Keratinocyte (primary cell): ENCODE measurements at regions not wholly inside any gene's neighbourhood (a gene's known extent, or its start where the extent isn't known, plus 50 kb on each side); places are given as distances from the start of the nearest gene placed in this dataset.

ENCODE experiments used
- DNase-seq: peaks from one replicate; pipeline ENCODE4 v3.0.0-alpha.2; 2011; ENCODE audit warnings: low read depth, missing footprints, low spot score
- FAIRE-seq: peaks from 2 replicates; lab custom pipeline; 2011; peaks lifted over from hg19 to GRCh38; lab: Jason Lieb, UNC
- H2AFZ ChIP-seq: 2 replicates; pipeline ENCODE4 v1.6.0; 2012; ENCODE audit warnings: low read length, control low read depth, inconsistent platforms; ENCODE audit not compliant: control insufficient read depth
- H3K27ac ChIP-seq: 2 replicates; pipeline ENCODE4 v1.5.1; 2011; ENCODE audit warnings: low read length; ENCODE audit not compliant: control insufficient read depth, insufficient read depth
- H3K27me3 ChIP-seq: 3 replicates; pipeline ENCODE4 v1.6.0; 2011; ENCODE audit warnings: low read length; ENCODE audit not compliant: control insufficient read depth, insufficient read depth; ENCODE audit errors: extremely low read depth
- H3K36me3 ChIP-seq, 2 experiments: 2 replicates in 1 of 2; 3 replicates in 1 of 2; pipeline ENCODE4 v1.5.1; 2011; ENCODE audit warnings: low read length in 2 of 2, mild to moderate bottlenecking in 1 of 2; ENCODE audit not compliant: control insufficient read depth in 2 of 2, insufficient read depth in 2 of 2; ENCODE audit errors: extremely low read depth in 1 of 2
- H3K4me1 ChIP-seq: 3 replicates; pipeline ENCODE4 v1.5.1; 2011; ENCODE audit warnings: low read length; ENCODE audit not compliant: control insufficient read depth, insufficient read depth; ENCODE audit errors: extremely low read depth
- H3K4me2 ChIP-seq: 3 replicates; pipeline ENCODE4 v1.6.0; 2011; ENCODE audit warnings: low read depth, low read length; ENCODE audit not compliant: control insufficient read depth, insufficient read depth; ENCODE audit errors: extremely low read depth
- H3K4me3 ChIP-seq, 3 experiments: fragments of 200-600 bp in 1 of 3; sonication (generic) in 1 of 3; 2 replicates in 2 of 3; 3 replicates in 1 of 3; pipeline ENCODE4 v1.5.1; 2011 to 2016; ENCODE audit warnings: low read length in 3 of 3, mild to moderate bottlenecking in 3 of 3, control low read depth in 2 of 3, inconsistent platforms in 1 of 3, low read depth in 1 of 3, mixed read lengths in 1 of 3, mixed run types in 1 of 3, moderate library complexity in 1 of 3; ENCODE audit not compliant: control insufficient read depth in 2 of 3, insufficient read depth in 2 of 3; ENCODE audit errors: extremely low read depth in 1 of 3
- H3K79me2 ChIP-seq: 2 replicates; pipeline ENCODE4 v1.6.0; 2012; ENCODE audit warnings: low read length; ENCODE audit not compliant: control insufficient read depth, insufficient read depth
- H3K9ac ChIP-seq: 3 replicates; pipeline ENCODE4 v1.6.0; 2011; ENCODE audit warnings: low read length; ENCODE audit not compliant: control insufficient read depth, insufficient read depth; ENCODE audit errors: extremely low read depth
- H3K9me1 ChIP-seq: 3 replicates; pipeline ENCODE4 v1.6.0; 2011; ENCODE audit warnings: low read length; ENCODE audit not compliant: control insufficient read depth, insufficient read depth; ENCODE audit errors: extremely low read depth
- H3K9me3 ChIP-seq: 2 replicates; pipeline ENCODE4 v1.5.1; 2012; ENCODE audit warnings: low read depth, low read length; ENCODE audit not compliant: control insufficient read depth
- H4K20me1 ChIP-seq: 3 replicates; pipeline ENCODE4 v1.6.0; 2011; ENCODE audit warnings: low read length; ENCODE audit not compliant: control insufficient read depth, insufficient read depth; ENCODE audit errors: extremely low read depth
- EZH2 ChIP-seq: IDR thresholded peaks from one replicate; pipeline ENCODE4 v1.6.1; 2012; ENCODE audit warnings: inconsistent platforms, mild to moderate bottlenecking, low read length, moderate library complexity
- dilution Hi-C: fragments of 300-500 bp; cut with MboI; formaldehyde crosslinking; loops from one replicate; pipeline ENCODE4 v1.7.0; 2020; ENCODE audit warnings: low sequenced_read_pairs; ENCODE audit not compliant: extremely low pct_ligation_motif_present
- TF ChIP-seq, protein P1 (sequence below), 3 experiments: IDR thresholded peaks in 1 of 3; conservative IDR thresholded peaks in 1 of 3; optimal IDR thresholded peaks in 1 of 3; 2 replicates in 2 of 3; 3 replicates in 1 of 3; pipeline versions ENCODE3 to v1.5.1; 2011; ENCODE audit warnings: low read length in 3 of 3, mild to moderate bottlenecking in 3 of 3, moderate library complexity in 2 of 3, control low read depth in 1 of 3, inconsistent platforms in 1 of 3; ENCODE audit not compliant: insufficient read depth in 2 of 3; ENCODE audit errors: extremely low read depth in 1 of 3

DNA sequence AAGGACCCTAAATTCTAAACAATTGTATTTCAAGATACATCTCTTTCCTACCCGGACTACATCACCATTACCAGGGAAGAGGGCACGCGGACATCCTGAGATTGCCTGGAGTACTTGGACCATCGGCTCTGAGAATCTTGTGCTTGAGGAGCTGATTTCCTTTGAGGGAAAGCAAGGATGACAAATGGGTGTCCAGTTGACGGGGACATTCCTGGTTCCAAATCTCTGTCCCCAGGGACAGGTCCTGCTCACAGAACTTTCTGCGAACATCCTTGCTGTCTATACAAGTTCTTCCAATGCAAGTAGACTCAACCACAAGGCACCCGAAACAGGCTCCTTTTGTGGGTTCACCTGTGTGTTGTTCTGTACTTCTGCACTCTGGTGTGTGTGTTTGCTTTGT, 289.5 kb upstream of the MYT1L start:
- no peak overlapping the region for H3K27ac ChIP-seq
- FAIRE-seq = no peak

GRCh38 chr2:2619995-2620394, 288.9 kb upstream of the MYT1L start:
- H3K9me3 ChIP-seq = no peaks in the 10 kb centered on the region
- H3K4me2 ChIP-seq = no peak overlapping the region
- H2AFZ ChIP-seq = no peak overlapping the region
- H3K9ac ChIP-seq = no peak overlapping the region
- no peak overlapping the region for H3K27ac ChIP-seq
- no peaks in the 10 kb centered on the region for H4K20me1 ChIP-seq
- TF ChIP-seq, protein P1, sequence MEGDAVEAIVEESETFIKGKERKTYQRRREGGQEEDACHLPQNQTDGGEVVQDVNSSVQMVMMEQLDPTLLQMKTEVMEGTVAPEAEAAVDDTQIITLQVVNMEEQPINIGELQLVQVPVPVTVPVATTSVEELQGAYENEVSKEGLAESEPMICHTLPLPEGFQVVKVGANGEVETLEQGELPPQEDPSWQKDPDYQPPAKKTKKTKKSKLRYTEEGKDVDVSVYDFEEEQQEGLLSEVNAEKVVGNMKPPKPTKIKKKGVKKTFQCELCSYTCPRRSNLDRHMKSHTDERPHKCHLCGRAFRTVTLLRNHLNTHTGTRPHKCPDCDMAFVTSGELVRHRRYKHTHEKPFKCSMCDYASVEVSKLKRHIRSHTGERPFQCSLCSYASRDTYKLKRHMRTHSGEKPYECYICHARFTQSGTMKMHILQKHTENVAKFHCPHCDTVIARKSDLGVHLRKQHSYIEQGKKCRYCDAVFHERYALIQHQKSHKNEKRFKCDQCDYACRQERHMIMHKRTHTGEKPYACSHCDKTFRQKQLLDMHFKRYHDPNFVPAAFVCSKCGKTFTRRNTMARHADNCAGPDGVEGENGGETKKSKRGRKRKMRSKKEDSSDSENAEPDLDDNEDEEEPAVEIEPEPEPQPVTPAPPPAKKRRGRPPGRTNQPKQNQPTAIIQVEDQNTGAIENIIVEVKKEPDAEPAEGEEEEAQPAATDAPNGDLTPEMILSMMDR (optimal IDR thresholded peaks at IDR 0.05 in 1 of 3, IDR thresholded peaks at IDR 0.05 in 1 of 3, conservative IDR thresholded peaks at IDR 0.05 in 1 of 3; ENCODE audit: extremely low read depth in 1 of 3, insufficient read depth in 2 of 3, low read length in 3 of 3) = no peak
- no peak for TF ChIP-seq EZH2
- no peaks in the 10 kb centered on the region for H3K4me1 ChIP-seq
- FAIRE-seq = no peak
- H3K36me3 ChIP-seq = no peaks in the 10 kb centered on the region
- H3K4me3 ChIP-seq = no peak overlapping the region
- dilution Hi-C loops = no loop called here
- no peaks in the 10 kb centered on the region for H3K79me2 ChIP-seq
- no peak for DNase-seq
- H3K9me1 ChIP-seq = no peaks in the 10 kb centered on the region
- H3K27me3 ChIP-seq = no peaks in the 10 kb centered on the region

More for the DNA sequence above, 289.5 kb upstream of the MYT1L start:
- H3K4me2 ChIP-seq = no peak overlapping the region
- no peaks in the 10 kb centered on the region for H3K79me2 ChIP-seq
- no peak for TF ChIP-seq EZH2
- TF ChIP-seq, protein P1 (optimal IDR thresholded peaks at IDR 0.05 in 1 of 3, IDR thresholded peaks at IDR 0.05 in 1 of 3, conservative IDR thresholded peaks at IDR 0.05 in 1 of 3; ENCODE audit: extremely low read depth in 1 of 3, insufficient read depth in 2 of 3, low read length in 3 of 3) = no peak
- no peaks in the 10 kb centered on the region for H3K27me3 ChIP-seq
- no peaks in the 10 kb centered on the region for H4K20me1 ChIP-seq
- H3K36me3 ChIP-seq = no peaks in the 10 kb centered on the region
- dilution Hi-C loops = no loop called here
- no peak overlapping the region for H3K4me3 ChIP-seq
- H3K9me3 ChIP-seq = no peaks in the 10 kb centered on the region
- no peak for DNase-seq
- H3K9me1 ChIP-seq = no peaks in the 10 kb centered on the region
- no peak overlapping the region for H2AFZ ChIP-seq
- H3K4me1 ChIP-seq = no peaks in the 10 kb centered on the region
- H3K9ac ChIP-seq = no peak overlapping the region
